ENCODE measurements at regions not wholly inside any gene's neighbourhood (a gene's known extent, or its start where the extent isn't known, plus 50 kb on each side); places are given as distances from the start of the nearest gene placed in this dataset.

DNA sequence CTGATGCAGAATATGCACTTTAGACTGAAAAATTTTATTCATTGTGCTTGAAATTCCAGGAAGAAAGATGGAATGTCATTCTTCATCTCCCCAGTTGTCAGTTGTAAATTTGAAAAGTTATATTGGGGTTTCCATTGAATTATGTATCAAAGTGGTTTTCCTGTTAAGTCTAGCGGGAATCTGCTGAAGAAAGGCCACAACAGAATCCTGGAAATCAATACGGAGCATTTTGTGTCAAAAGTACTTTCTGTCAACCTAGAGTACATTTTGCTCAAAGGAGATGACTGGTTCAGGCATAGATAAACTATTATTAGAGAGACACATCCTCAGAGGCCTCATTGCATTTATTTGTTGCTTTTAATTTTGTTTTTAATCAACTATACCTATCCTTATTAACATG lies 538.2 kb upstream of the SEMA3D start:
- TF ChIP-seq, protein P1, sequence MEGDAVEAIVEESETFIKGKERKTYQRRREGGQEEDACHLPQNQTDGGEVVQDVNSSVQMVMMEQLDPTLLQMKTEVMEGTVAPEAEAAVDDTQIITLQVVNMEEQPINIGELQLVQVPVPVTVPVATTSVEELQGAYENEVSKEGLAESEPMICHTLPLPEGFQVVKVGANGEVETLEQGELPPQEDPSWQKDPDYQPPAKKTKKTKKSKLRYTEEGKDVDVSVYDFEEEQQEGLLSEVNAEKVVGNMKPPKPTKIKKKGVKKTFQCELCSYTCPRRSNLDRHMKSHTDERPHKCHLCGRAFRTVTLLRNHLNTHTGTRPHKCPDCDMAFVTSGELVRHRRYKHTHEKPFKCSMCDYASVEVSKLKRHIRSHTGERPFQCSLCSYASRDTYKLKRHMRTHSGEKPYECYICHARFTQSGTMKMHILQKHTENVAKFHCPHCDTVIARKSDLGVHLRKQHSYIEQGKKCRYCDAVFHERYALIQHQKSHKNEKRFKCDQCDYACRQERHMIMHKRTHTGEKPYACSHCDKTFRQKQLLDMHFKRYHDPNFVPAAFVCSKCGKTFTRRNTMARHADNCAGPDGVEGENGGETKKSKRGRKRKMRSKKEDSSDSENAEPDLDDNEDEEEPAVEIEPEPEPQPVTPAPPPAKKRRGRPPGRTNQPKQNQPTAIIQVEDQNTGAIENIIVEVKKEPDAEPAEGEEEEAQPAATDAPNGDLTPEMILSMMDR (IDR thresholded peaks at IDR 0.05): no peak
- 100% methylated on average over 1 of the region's 2 CpGs for WGBS (ENCODE audit: insufficient coverage)
- no peak overlapping the region for H3K27ac ChIP-seq (ENCODE audit: low read depth in 1 of 2, low read length in 2 of 2)

DNA sequence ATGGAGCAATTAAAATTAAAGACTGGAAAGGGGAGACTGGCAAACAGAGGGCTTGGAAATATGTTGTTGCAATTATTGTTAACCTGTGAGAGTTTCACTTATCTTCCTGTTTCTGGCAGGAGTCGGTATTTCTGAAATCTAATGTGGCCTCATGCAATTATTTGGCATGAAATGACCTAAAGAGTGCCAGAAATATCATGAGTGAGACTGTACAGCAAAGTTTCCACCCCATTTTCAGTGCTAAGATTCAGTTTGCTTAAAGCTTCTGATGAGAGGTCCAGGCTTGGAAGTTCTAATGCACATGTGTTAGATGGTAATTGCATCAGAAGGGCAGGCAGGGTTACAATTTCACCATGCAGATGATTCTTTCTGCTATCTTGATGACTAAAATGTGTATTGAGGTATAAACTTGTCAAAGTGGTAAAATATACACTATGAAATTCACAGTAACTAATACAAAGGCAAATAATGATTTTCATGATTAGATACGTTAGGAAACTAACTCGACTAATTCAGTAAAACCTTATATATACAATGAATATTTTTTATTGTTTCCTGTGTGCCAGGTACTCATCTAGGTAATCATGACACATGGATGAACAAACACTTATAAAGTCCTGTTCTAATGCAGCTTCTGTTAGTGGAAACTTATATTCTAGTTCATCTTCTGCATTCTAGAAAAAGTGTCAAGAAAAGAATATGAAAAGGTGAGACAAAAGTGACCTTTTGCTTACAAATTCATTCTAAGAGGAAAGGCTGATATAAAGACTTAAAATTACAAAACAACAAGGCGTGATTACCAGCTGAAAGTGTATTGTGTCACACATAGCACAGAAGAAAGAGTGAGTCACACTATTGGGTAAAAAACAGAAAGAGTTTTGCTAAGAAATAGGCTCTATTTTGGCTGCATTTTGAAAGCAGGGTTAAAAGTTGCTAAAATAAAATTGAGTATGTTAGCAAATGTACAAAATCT lies 533.4 kb upstream of the SEMA3D start:
- Histone ChIP-seq H3K79me2 (ENCODE audit: insufficient read depth, low read length) (no peaks in the 10 kb centered on the region), H3K4me3 (replicated peaks in 1 of 3; ENCODE audit: low read depth in 2 of 3, low read length in 3 of 3) (peak overlapping the region in 1 of 3 experiments; percentile 8), H3K27me3 (ENCODE audit: control insufficient read depth in 2 of 2, insufficient read depth in 2 of 2, low read length in 2 of 2) (no peaks in the 10 kb centered on the region), H2AFZ (ENCODE audit: insufficient read depth, low read depth, low read length, poor library complexity, severe bottlenecking) (no peak overlapping the region), H3K36me3 (replicated peaks in 1 of 2; ENCODE audit: control insufficient read depth in 1 of 2, insufficient read depth in 2 of 2, low read length in 2 of 2) (no peaks in the 10 kb centered on the region), H3K9me3 (replicated peaks in 1 of 2; ENCODE audit: control insufficient read depth in 1 of 2, insufficient read depth in 1 of 2, low read length in 2 of 2) (no peaks in the 10 kb centered on the region), H3K9ac (ENCODE audit: insufficient read depth, low read length, poor library complexity, severe bottlenecking) (no peak overlapping the region), H3K4me1 (ENCODE audit: control insufficient read depth in 1 of 2, insufficient read depth in 2 of 2, low read length in 2 of 2) (peaks cover 4 to 28% of the 10 kb centered on the region in 2 donors), H3K4me2 (replicated peaks; ENCODE audit: extremely low read depth, low read length, poor library complexity, severe bottlenecking) (peak overlapping the region; percentile 32), H3K27ac (ENCODE audit: low read depth in 1 of 2, low read length in 2 of 2) (peak overlapping the region in 1 of 2 donors; percentile 79), H4K20me1 (ENCODE audit: insufficient read depth, low read length) (no peaks in the 10 kb centered on the region)
- WGBS (ENCODE audit: insufficient coverage): 0% methylated on average over 1 of the region's 4 CpGs
- Mint-ChIP-seq H3K9me3 (peaks cover 0 to 5% (median 0%) of the 10 kb centered on the region in 7 donors), H3K4me1 (peaks cover 15% of the 10 kb centered on the region), H3K36me3 (no peaks in the 10 kb centered on the region), H3K27ac (peak overlapping the region; percentile 32 to 84 (median 76)), H3K4me3 (no peak overlapping the region), H3K27me3 (ENCODE audit: low read depth in 3 of 3) (peaks cover 0 to 1% (median 0%) of the 10 kb centered on the region in 3 donors)
- intact Hi-C loops (cut with micrococcal nuclease): no loop called here
- TF ChIP-seq, protein P1 (IDR thresholded peaks at IDR 0.05): no peak
- DNase-seq: peak; percentile 4 to 60 (median 45)

More for the DNA sequence above, 538.2 kb upstream of the SEMA3D start:
- Histone ChIP-seq H3K27me3 (ENCODE audit: control insufficient read depth in 2 of 2, insufficient read depth in 2 of 2, low read length in 2 of 2) (no peaks in the 10 kb centered on the region), H3K4me3 (replicated peaks in 1 of 3; ENCODE audit: low read depth in 2 of 3, low read length in 3 of 3) (no peak overlapping the region), H2AFZ (ENCODE audit: insufficient read depth, low read depth, low read length, poor library complexity, severe bottlenecking) (no peak overlapping the region), H3K9ac (ENCODE audit: insufficient read depth, low read length, poor library complexity, severe bottlenecking) (no peak overlapping the region), H4K20me1 (ENCODE audit: insufficient read depth, low read length) (no peaks in the 10 kb centered on the region), H3K9me3 (replicated peaks in 1 of 2; ENCODE audit: control insufficient read depth in 1 of 2, insufficient read depth in 1 of 2, low read length in 2 of 2) (no peaks in the 10 kb centered on the region), H3K4me1 (ENCODE audit: control insufficient read depth in 1 of 2, insufficient read depth in 2 of 2, low read length in 2 of 2) (peaks cover 2 to 18% of the 10 kb centered on the region in 2 donors), H3K4me2 (replicated peaks; ENCODE audit: extremely low read depth, low read length, poor library complexity, severe bottlenecking) (no peak overlapping the region), H3K79me2 (ENCODE audit: insufficient read depth, low read length) (no peaks in the 10 kb centered on the region), H3K36me3 (replicated peaks in 1 of 2; ENCODE audit: control insufficient read depth in 1 of 2, insufficient read depth in 2 of 2, low read length in 2 of 2) (no peaks in the 10 kb centered on the region)
- Mint-ChIP-seq H3K4me1 (peaks cover 8% of the 10 kb centered on the region), H3K4me3 (no peak overlapping the region), H3K27me3 (ENCODE audit: low read depth in 3 of 3) (peaks cover 0 to 2% (median 2%) of the 10 kb centered on the region in 3 donors), H3K9me3 (peaks cover 0 to 5% (median 2%) of the 10 kb centered on the region in 7 donors), H3K36me3 (no peaks in the 10 kb centered on the region), H3K27ac (no peak overlapping the region)
- intact Hi-C loops (cut with micrococcal nuclease): no loop called here
- no peak for DNase-seq
